Astrocyte (in vitro differentiated cells and primary cell): ENCODE measurements at regions not wholly inside any gene's neighbourhood (a gene's known extent, or its start where the extent isn't known, plus 50 kb on each side); places are given as distances from the start of the nearest gene placed in this dataset.

Source experiments
- CTCF ChIP-seq: IDR thresholded peaks from 2 replicates; pipeline ENCODE4 v1.5.1; 2011; ENCODE audit warnings: low read depth, mild to moderate bottlenecking, inconsistent platforms, low read length, moderate library complexity; ENCODE audit not compliant: insufficient read depth
- EZH2 ChIP-seq: IDR thresholded peaks from 2 replicates; pipeline ENCODE4 v1.6.1; 2012; ENCODE audit warnings: mild to moderate bottlenecking, low read length, inconsistent platforms; ENCODE audit not compliant: insufficient read depth

DNA sequence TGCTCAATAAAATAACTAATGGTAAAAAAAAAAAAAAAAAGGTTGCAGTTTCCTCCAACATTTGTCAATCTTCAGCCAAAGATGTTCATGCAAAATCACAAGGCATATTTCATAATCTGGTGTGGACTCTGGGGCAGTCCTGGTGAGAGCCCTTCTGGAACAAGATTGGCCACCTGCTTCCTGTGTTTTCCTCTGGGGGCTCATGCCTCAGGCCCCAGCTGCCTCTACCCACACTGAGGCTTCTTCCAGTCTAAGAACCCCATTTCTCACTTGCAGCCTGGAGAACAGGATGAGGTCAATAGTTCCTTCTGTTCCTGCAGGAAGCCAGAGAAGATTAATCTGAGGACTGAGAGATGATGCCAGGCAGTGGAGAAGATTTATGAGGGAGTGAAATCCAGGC lies 492.6 kb upstream of the BRINP1 start:
- TF ChIP-seq CTCF (no peak), EZH2 (no peak)
